OCI-M2 (cell line): ENCODE measurements at regions not wholly inside any gene's neighbourhood (a gene's known extent, or its start where the extent isn't known, plus 50 kb on each side); places are given as distances from the start of the nearest gene placed in this dataset.

Source experiments
- DNase-seq: peaks from one replicate; lab custom pipeline; 2025; ENCODE audit not compliant: unreplicated experiment; lab: John Stamatoyannopoulos, UW

- DNase-seq: no peak
Measured at GRCh38 chr21:35705237-35705887, 355.0 kb downstream of the SETD4 start.

- no peak for DNase-seq
Measured at GRCh38 chr21:35703704-35704103, 356.6 kb downstream of the SETD4 start.

GRCh38 chr21:35699361-35699760, 361.0 kb downstream of the SETD4 start:
- DNase-seq: no peak

- DNase-seq: no peak
Measured at GRCh38 chr21:35697321-35697808, 363.0 kb downstream of the SETD4 start.

- no peak for DNase-seq
Measured at GRCh38 chr21:35696644-35697043, 363.7 kb downstream of the SETD4 start.

- DNase-seq: no peak
Measured at GRCh38 chr21:35692311-35692710, 368.0 kb downstream of the SETD4 start.

GRCh38 chr21:35690436-35690835, 369.9 kb downstream of the SETD4 start:
- no peak for DNase-seq

- no peak for DNase-seq
Measured at GRCh38 chr21:35686156-35686555, 374.2 kb downstream of the SETD4 start.

- DNase-seq: no peak
Measured at GRCh38 chr21:35683664-35684304, 376.5 kb downstream of the SETD4 start.

GRCh38 chr21:35682904-35683549, 377.3 kb downstream of the SETD4 start:
- no peak for DNase-seq

GRCh38 chr21:35681946-35682345, 378.4 kb downstream of the SETD4 start:
- no peak for DNase-seq

- DNase-seq: no peak
Measured at GRCh38 chr21:35679076-35679475, 381.2 kb downstream of the SETD4 start.

GRCh38 chr21:35678393-35678792, 381.9 kb downstream of the SETD4 start:
- DNase-seq: no peak

- DNase-seq: no peak
Measured at GRCh38 chr21:35677298-35677841, 383.0 kb downstream of the SETD4 start.

- no peak for DNase-seq
Measured at GRCh38 chr21:35674895-35675470, 385.3 kb downstream of the SETD4 start.

GRCh38 chr21:35674091-35674671, 386.1 kb downstream of the SETD4 start:
- DNase-seq: no peak

GRCh38 chr21:35672313-35672712, 388.0 kb downstream of the SETD4 start:
- no peak for DNase-seq

- no peak for DNase-seq
Measured at GRCh38 chr21:35664683-35665082, 395.6 kb downstream of the SETD4 start.

- DNase-seq: no peak
Measured at GRCh38 chr21:35663856-35664606, 396.3 kb downstream of the SETD4 start.

GRCh38 chr21:35658242-35658641, 402.1 kb downstream of the SETD4 start:
- DNase-seq: no peak

GRCh38 chr21:35652872-35653271, 407.5 kb downstream of the SETD4 start:
- no peak for DNase-seq
